GM23338 (cell line): ENCODE measurements at regions not wholly inside any gene's neighbourhood (a gene's known extent, or its start where the extent isn't known, plus 50 kb on each side); places are given as distances from the start of the nearest gene placed in this dataset.

Experiments used
- CTCF ChIP-seq, 2 experiments: fragments of 200-600 bp in 1 of 2; sonication (generic) in 1 of 2; conservative IDR thresholded peaks; 2 replicates each; pipeline versions ENCODE4 v1.5.1 to v1.6.1; 2016 to 2017; ENCODE audit warnings: antibody characterized with exemption in 2 of 2, low read depth in 2 of 2, mild to moderate bottlenecking in 2 of 2, moderate library complexity in 1 of 2
- EZH2 ChIP-seq: fragments of 200-600 bp; sonication (generic); IDR thresholded peaks from one replicate; pipeline ENCODE4 v1.8.0; 2017; ENCODE audit warnings: antibody characterized with exemption, mild to moderate bottlenecking, low read depth; ENCODE audit not compliant: unreplicated experiment
- NANOG ChIP-seq: IDR thresholded peaks from 2 replicates; pipeline ENCODE4 v1.6.1; 2016; ENCODE audit warnings: antibody characterized with exemption, borderline replicate concordance
- POLR2AphosphoS5 ChIP-seq: IDR thresholded peaks from 2 replicates; pipeline ENCODE4 v1.6.1; 2016; ENCODE audit warnings: antibody characterized with exemption, low read depth
- TF ChIP-seq, protein P1 (sequence below): IDR thresholded peaks from one replicate; pipeline ENCODE4 v1.6.1; 2018; ENCODE audit warnings: antibody characterized with exemption; ENCODE audit not compliant: unreplicated experiment

- TF ChIP-seq, protein P1, sequence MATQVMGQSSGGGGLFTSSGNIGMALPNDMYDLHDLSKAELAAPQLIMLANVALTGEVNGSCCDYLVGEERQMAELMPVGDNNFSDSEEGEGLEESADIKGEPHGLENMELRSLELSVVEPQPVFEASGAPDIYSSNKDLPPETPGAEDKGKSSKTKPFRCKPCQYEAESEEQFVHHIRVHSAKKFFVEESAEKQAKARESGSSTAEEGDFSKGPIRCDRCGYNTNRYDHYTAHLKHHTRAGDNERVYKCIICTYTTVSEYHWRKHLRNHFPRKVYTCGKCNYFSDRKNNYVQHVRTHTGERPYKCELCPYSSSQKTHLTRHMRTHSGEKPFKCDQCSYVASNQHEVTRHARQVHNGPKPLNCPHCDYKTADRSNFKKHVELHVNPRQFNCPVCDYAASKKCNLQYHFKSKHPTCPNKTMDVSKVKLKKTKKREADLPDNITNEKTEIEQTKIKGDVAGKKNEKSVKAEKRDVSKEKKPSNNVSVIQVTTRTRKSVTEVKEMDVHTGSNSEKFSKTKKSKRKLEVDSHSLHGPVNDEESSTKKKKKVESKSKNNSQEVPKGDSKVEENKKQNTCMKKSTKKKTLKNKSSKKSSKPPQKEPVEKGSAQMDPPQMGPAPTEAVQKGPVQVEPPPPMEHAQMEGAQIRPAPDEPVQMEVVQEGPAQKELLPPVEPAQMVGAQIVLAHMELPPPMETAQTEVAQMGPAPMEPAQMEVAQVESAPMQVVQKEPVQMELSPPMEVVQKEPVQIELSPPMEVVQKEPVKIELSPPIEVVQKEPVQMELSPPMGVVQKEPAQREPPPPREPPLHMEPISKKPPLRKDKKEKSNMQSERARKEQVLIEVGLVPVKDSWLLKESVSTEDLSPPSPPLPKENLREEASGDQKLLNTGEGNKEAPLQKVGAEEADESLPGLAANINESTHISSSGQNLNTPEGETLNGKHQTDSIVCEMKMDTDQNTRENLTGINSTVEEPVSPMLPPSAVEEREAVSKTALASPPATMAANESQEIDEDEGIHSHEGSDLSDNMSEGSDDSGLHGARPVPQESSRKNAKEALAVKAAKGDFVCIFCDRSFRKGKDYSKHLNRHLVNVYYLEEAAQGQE = no peak
- TF ChIP-seq CTCF (conservative IDR thresholded peaks at IDR 0.05; ENCODE audit: low read depth in 2 of 2) (no peak), POLR2AphosphoS5 (no peak), NANOG (no peak), EZH2 (no peak)
Observed at GRCh38 chr2:39491653-39492052, 54.6 kb upstream of the MAP4K3 start.
